Fibroblast of skin of left biceps (primary cell): ENCODE measurements at regions not wholly inside any gene's neighbourhood (a gene's known extent, or its start where the extent isn't known, plus 50 kb on each side); places are given as distances from the start of the nearest gene placed in this dataset.

Source experiments
- DNase-seq, 2 experiments: peaks; one replicate each; pipeline ENCODE4 v3.0.0-alpha.2; 2013; ENCODE audit warnings: low read depth in 2 of 2

DNA sequence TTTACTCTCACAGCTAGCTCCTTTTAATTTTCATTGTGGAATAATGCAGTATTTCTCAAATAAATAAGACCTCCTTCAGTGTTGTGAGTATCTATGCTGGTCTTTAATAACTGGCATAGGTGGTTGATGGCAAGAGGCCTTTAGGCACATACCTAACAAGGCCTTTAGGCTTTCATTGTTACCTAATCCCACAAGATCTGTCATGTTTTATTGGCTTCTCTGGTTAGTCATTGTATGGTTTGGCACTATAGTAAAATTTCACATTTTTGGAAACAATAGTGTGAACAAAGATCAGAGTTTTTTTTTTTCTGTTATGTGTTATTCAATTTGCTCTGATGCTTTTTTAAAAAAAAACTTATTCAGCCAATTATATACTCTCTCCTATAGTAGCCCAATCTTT lies 89.8 kb upstream of the NEUROD1 start:
- no peak for DNase-seq

- DNase-seq: no peak
Measured at GRCh38 chr2:181771356-181771755, 91.0 kb upstream of the NEUROD1 start.

DNA sequence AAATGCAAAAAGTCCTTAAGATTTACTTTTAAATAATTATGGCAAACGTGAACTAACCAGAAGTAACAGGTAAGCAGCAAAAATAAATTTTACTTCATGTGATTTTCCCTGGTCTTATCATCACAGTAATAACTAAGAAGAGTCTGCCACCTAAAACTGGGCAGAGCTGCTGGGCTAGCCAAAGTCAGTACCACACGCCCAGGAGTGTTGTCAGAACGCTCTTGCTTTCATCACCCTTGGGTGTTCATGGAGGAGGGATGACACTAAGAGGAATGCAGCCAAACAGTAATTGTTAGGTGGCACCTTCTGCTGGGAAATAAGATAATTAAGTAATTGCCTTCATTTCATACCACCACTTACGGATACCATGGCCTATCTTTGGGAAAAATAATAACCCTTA lies 92.0 kb upstream of the NEUROD1 start:
- DNase-seq: no peak

- DNase-seq: no peak
Measured at GRCh38 chr2:181772777-181773176, 92.5 kb upstream of the NEUROD1 start.

DNA sequence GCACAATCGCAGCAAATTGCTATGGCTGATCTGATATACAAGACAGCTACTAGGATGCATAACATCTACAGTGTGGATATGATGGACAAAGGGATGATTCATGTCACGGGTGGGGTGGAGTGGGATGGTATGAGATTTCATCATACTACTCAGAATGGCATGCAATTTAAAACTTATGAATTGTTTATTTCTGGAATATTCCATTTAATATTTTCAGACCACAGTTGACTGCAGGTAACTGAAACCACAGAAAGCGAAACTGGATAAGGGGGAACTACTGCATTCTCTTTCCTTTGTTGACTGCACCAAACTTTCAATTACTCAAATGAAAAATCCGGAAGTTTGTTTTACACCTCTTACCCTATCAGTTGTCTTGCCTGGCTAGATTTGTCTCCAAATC lies 94.4 kb upstream of the NEUROD1 start:
- no peak for DNase-seq

- DNase-seq: no peak
Measured at GRCh38 chr2:181776336-181776735, 96.0 kb upstream of the NEUROD1 start.

GRCh38 chr2:181777734-181778133 lies 97.4 kb upstream of the NEUROD1 start:
- no peak for DNase-seq

DNA sequence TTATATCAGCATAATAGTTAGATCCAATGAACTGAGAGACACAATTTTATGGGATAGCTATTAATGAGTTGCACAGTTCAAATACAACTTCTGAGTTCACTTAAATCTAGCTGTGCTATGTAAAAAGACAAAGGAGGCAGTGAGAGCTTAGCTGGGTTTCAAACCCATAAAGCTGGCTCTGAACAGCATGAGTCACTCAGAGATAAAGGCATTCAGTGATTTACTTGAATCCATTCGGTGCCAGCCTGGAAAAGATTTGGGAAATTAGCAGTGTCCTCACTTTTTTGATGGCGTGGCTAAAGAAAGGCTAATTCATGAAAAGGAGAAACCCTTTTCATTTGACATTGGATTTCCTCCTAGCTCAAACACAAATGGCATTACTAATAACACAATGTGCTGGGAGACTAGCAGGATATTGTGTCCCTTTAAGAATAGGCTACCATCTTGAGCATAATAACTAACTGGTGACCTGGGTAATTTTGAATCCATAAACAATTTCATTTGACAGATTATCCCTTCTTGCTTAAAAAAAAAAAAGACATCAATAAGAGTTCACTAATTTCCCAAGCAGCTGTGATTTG lies 98.4 kb upstream of the NEUROD1 start:
- DNase-seq: no peak

DNA sequence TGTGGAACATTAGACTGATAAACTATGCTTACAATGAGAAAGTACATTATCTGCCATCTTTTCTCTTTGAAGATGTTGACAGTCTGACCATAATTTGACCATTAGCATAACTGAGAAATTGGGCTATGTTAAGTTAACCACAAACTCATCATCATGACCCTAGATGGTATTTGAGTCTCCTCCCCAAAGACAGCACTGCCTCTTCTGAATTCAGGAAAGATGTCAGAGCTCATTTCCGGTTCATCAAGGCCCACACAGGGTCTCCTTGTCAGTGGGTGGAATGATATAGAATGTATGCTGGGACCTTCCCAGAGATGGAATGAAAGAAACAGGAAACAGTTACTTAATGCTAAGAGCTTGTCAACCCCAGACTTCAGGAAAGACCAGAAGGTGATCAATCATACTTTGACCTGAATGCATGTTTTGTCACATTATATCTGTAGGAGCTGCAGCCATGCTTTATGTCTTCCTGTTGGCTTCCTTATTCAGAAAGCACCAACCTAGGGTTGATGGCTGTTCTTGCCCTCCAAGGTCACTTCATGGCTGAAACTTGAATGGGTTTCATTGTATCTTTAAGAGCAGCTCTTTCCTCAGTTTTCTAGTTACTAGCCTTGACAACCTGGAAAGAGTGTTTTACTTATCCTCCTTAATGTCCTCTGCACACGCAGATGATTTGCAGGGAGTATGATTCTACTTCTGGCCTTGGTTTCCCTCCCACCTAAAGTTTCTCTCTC lies 99.1 kb upstream of the NEUROD1 start:
- no peak for DNase-seq

DNA sequence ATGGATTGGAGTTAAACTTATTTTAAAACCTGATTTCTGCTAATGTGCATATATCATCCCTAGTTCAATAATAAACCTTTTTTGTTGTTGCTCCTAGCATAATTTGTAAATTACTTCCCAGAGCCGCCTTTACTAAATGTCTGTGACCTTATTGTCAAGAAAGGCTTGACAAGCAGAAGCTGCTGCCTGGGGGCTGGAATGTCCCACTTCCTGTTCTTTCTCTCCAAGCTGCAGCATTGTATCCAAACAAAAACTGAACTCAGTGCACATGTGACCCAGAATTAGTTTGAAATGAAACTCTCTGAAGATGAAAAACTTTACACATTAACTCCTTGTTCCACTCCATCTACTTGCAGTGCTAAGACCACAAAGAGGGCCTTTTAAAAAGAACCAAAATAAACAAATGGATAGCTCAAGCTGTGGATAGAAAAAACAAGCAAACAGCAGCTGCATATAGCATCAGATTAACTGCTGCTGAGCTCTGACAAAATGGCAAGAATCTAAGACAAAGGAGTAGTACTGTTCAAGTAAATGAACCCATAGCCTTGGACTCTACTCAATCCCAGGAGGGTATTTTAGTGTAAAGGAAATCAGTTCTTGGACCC lies 99.8 kb upstream of the NEUROD1 start:
- DNase-seq: no peak

DNA sequence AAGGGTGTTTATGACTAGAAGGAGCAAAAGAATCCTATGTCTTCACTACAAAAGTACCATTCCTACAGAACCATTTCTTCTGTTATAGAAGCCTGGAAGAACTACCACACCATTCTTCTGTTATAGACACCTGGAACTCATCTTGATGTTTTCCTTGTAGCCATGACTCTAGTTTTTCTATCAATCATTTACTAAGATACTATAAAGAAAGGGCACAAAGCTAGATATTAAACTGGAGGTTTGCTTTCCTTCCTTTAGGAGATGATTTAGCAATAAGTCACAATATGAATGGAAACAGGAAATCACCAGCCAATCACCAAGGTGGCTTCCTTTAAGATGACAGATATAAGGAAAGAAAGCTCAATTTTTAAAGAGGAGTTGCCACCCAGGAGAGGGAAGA lies 100.3 kb upstream of the NEUROD1 start:
- no peak for DNase-seq

- no peak for DNase-seq
Measured at GRCh38 chr2:181781078-181781786, 100.9 kb upstream of the NEUROD1 start.

DNA sequence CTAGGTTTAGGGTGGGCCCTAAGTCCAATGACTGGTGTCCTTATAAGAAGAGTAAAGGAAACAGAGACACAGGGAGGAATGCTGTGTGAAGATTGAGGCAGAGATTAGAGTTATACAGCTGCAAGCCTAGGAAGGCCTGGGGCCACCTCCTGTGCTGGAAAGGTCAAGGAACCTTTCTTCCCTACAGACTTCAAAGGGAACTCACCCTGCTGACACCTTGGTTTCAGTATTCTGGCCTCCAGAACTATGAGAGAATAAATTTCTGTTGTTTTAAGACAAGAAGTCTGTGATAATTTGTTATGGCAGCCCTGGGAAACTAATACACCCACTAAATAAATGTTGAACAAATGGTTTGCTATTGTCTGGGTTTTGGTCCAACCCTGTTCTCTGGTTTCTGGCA lies 102.3 kb upstream of the NEUROD1 start:
- DNase-seq: no peak

DNA sequence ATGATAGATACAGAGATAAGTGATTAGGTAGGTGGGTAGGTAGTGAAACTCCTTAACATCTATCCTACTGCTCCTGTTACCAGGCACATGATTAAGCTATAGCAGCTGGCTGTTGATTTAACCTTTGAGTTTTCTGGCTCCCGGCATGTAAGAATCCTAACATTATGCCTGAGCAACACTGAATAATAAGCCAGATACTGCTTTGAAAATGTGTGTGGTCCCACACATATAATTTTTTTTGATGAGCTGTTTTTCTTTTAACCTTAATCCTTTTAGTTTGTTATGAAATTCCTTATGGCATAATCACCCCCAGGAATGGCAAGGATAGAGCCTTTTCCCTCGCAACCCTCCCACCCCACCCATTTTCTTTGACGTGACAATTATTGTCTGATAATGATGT lies 104.2 kb upstream of the NEUROD1 start:
- DNase-seq: no peak

DNA sequence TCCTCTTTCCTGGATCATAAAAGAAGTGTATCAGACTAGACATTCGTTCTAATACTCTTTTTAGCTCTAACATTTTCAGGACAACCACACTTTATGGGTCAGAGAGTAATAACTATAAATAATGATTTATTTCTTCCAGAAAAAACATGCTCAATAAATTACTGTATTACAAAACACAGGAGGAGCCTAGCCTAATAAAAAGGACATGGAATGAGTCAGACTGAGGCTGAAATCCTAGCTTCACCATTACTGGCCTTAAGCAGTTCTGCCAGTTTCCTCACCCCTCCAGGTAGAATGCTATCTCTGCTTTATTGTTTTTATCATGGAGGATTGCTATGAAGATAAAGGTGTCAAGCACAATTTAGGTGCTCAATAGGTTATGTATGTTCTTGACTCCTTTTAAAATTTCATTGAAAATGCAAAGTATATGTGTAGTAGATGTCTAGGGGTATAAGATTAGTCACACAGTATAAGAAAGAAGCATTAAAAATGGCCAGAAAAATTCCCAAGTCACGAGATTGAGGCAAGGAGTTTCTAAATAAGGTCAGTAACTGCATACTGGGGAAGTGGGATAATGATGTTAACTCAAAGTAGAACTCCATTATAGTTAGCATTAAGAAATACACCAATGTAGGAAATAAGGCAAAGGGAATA lies 105.5 kb upstream of the NEUROD1 start:
- no peak for DNase-seq

DNA sequence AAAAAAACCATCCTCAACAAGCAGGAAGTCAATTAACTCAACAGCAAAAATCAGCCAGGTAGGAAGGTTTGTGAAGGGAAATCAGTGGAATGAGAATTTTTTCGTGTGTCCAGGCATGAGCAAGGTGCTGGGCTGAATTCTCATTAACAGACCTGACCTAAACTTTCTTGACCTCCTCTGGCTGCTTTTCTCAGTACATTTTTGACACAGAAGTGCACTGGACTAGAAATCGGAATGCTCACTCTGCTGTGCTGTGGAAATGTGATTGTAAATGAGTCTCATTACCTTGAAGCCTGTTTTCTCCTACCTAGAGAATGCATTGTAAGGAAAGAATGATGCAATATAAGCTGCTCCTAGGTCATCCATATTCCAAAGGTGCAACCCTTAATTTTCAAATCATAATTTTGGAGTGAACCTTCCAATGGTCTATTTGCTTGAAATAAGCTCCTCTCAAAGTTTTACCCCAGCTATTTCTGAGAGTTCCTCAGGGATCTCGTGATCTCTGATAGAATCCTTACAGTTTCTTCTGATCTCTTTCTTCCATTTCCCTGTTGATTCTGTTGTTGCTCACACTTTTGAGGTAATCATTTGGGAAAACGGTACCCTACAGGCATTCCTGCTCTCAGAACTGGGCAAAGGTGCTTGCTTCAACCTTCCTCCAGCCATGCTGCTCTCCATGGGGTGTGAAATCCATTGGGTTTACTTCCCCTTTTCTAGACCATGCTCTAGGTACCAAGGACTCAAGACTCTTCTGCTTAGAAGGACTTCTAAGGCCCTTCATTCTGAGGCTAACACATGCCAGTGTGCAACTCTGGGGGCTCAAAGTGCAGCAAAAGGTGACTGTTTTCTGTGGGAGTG lies 104.9 kb upstream of the ITPRID2 start:
- no peak for DNase-seq

- no peak for DNase-seq
Measured at GRCh38 chr2:181787310-181788048, 104.1 kb upstream of the ITPRID2 start.

GRCh38 chr2:181788897-181789555 lies 102.5 kb upstream of the ITPRID2 start:
- DNase-seq: no peak

- DNase-seq: no peak
Measured at GRCh38 chr2:181789827-181790448, 101.6 kb upstream of the ITPRID2 start.
